Neural progenitor cell (in vitro differentiated cells): ENCODE measurements at regions not wholly inside any gene's neighbourhood (a gene's known extent, or its start where the extent isn't known, plus 50 kb on each side); places are given as distances from the start of the nearest gene placed in this dataset.

Experiments
- CTCF ChIP-seq: fragments of 200-600 bp; sonication (generic); IDR thresholded peaks from 2 replicates; pipeline ENCODE4 v1.5.1; 2017; ENCODE audit warnings: antibody characterized with exemption, mild to moderate bottlenecking
- EZH2 ChIP-seq: fragments of 200-600 bp; sonication (generic); IDR thresholded peaks from 2 replicates; pipeline ENCODE4 v1.6.1; 2017; ENCODE audit warnings: antibody characterized with exemption, mild to moderate bottlenecking, moderate library complexity

GRCh38 chr10:131658476-131659110, 242.2 kb upstream of the PPP2R2D start:
- TF ChIP-seq CTCF (no peak), EZH2 (no peak)
